Transverse colon (tissue), 4 donors: ENCODE measurements at regions not wholly inside any gene's neighbourhood (a gene's known extent, or its start where the extent isn't known, plus 50 kb on each side); places are given as distances from the start of the nearest gene placed in this dataset.

Source experiments
- DNase-seq: peaks from one replicate; pipeline ENCODE4 v3.0.0-alpha.2; 2019
- H3K27ac ChIP-seq, 4 donors: fragments of 200-600 bp; sonication (generic); 2 replicates each; pipeline ENCODE4 v1.5.1; 2016 to 2018; ENCODE audit warnings: inconsistent platforms in 4 of 4
- H3K27me3 ChIP-seq: fragments of 200-600 bp; sonication (generic); 2 replicates; pipeline ENCODE4 v1.5.1; 2017; ENCODE audit warnings: inconsistent platforms
- H3K36me3 ChIP-seq, 4 donors: fragments of 200-600 bp; sonication (generic); 2 replicates each; pipeline ENCODE4 v1.5.1; 2017 to 2019; ENCODE audit warnings: inconsistent platforms in 4 of 4
- H3K4me1 ChIP-seq, 4 donors: fragments of 200-600 bp; sonication (generic); 2 replicates each; pipeline ENCODE4 v1.5.1; 2017 to 2020; ENCODE audit warnings: inconsistent platforms in 4 of 4
- H3K4me3 ChIP-seq, 4 donors: fragments of 200-600 bp; sonication (generic); 1 replicate in 1 of 4; 2 replicates in 3 of 4; pipeline versions ENCODE4 v1.5.1 to v1.6.1; 2017 to 2019; ENCODE audit warnings: inconsistent platforms in 4 of 4
- H3K9me3 ChIP-seq, 2 donors: fragments of 200-600 bp; sonication (generic); 2 replicates each; pipeline ENCODE4 v1.5.1; 2017 to 2019; ENCODE audit warnings: inconsistent platforms in 2 of 2
- EP300 ChIP-seq: sonication (generic); formaldehyde crosslinking; IDR thresholded peaks from one replicate; pipeline ENCODE4 v1.6.1; 2017; ENCODE audit warnings: antibody characterized with exemption, low read depth
- POLR2A ChIP-seq: fragments of 450-650 bp; IDR thresholded peaks from one replicate; pipeline ENCODE4 v1.6.1; 2016; ENCODE audit warnings: antibody characterized with exemption, mild to moderate bottlenecking, moderate library complexity
- POLR2AphosphoS5 ChIP-seq, 3 donors: sonication (generic); formaldehyde crosslinking; IDR thresholded peaks; one replicate each; pipeline ENCODE4 v1.6.1; 2016; ENCODE audit warnings: antibody characterized with exemption in 3 of 3
- WGBS, 2 donors: methylation state at CpG; one replicate each; pipeline ENCODE4 v1.1.5; 2018; ENCODE audit warnings: low coverage in 1 of 2; 5-methylcytosine and 5-hydroxymethylcytosine counted together
- in situ Hi-C, 4 donors: fragments of 200-750 bp; cut with MboI; loops; one replicate each; pipeline versions ENCODE4 v1.15.0 to v1.15.1; 2017; ENCODE audit warnings: low sequenced_read_pairs in 3 of 4, low pct_ligation_motif_present in 1 of 4, low pct_unique_long_range_greater_than_20kb in 1 of 4
- intact Hi-C: fragments of 100-400 bp; cut with DNase I; formaldehyde crosslinking; loops from one replicate; pipeline ENCODE4 v1.15.1; 2023; ENCODE audit warnings: low total_unique reads
- TF ChIP-seq, protein P1 (sequence below), 5 experiments: fragments of 200-600 bp in 3 of 5; fragments of 450-650 bp in 2 of 5; sonication (generic) in 3 of 5; IDR thresholded peaks; 1 replicate in 2 of 5; 2 replicates in 3 of 5; pipeline ENCODE4 v1.5.1; 2016 to 2017; ENCODE audit warnings: antibody characterized with exemption in 5 of 5, inconsistent platforms in 3 of 5, mild to moderate bottlenecking in 2 of 5, moderate library complexity in 1 of 5

DNA sequence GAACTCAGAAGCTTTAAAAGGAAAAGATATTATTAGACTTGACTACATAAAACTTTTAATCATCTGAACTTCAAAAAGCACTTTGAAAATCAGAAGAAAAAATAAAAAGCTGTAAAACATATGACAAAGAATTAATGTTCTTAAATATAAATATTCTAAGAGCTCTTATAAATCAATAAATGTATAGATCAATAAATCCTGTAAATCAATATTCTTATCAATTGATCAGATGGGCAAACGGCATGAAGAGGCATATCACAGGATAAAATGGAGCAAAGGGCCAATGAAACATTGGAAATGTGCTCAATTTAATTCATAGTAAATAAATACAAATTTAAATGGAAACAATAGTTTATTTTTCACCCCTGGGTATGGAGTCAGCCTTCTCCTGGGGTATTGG, 66.1 kb upstream of the SMYD2 start:
- H3K27me3 ChIP-seq = peaks cover 18% of the 10 kb centered on the region
- no peak overlapping the region for H3K4me3 ChIP-seq
- 70 to 82% methylated on average over 1 of the region's 1 CpG for WGBS, 2 donors
- no peaks in the 10 kb centered on the region for H3K9me3 ChIP-seq
- H3K36me3 ChIP-seq = no peaks in the 10 kb centered on the region
- no peak for DNase-seq
- H3K27ac ChIP-seq = no peak overlapping the region
- intact Hi-C loops (loop anchor here (5.0 kb wide), 1 partner anchor 117 kb away; no protein-coding TSS in a partner anchor), in situ Hi-C loops (loop anchor here in 1 of 4 donors (25.0 kb wide), 1 partner anchor 372 kb away; no protein-coding TSS in a partner anchor)
- peaks cover 0 to 4% (median 3%) of the 10 kb centered on the region in 4 donors for H3K4me1 ChIP-seq
- TF ChIP-seq POLR2AphosphoS5 (IDR thresholded peaks at IDR 0.05) = no peak

DNA sequence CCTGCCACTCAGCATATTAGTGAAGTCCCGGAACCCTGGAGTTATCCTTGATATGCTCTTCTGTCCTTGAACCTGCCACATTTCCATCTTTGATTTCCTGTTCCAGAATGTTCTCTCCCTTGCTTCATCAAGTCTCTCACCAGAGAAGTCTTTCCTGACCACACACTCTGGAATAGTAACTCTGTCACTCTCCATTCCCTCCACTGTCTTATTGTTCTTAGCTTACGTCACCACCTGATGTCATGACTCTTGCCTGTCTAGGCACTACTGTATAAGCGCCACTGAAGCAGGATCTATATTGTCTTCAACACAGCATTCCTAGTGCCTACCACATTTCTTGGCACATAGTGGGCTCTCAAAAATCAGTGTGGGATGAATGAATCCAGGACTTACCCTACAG, 65.4 kb upstream of the SMYD2 start:
- no peak for DNase-seq
- peaks cover 20% of the 10 kb centered on the region for H3K27me3 ChIP-seq
- in situ Hi-C loops (loop anchor here in 1 of 4 donors (25.0 kb wide), 1 partner anchor 372 kb away; no protein-coding TSS in a partner anchor), intact Hi-C loops (no loop called here)
- no peaks in the 10 kb centered on the region for H3K36me3 ChIP-seq
- H3K4me1 ChIP-seq = peaks cover 0 to 4% (median 3%) of the 10 kb centered on the region in 4 donors
- WGBS, 2 donors = 91% methylated on average over 3 of the region's 3 CpGs; no CpG with 5 or more reads in 1 of the 2 donors
- no peak overlapping the region for H3K27ac ChIP-seq
- no peaks in the 10 kb centered on the region for H3K9me3 ChIP-seq
- no peak overlapping the region for H3K4me3 ChIP-seq
- TF ChIP-seq POLR2A (no peak), POLR2AphosphoS5 (IDR thresholded peaks at IDR 0.05) (no peak), EP300 (no peak)
- TF ChIP-seq, protein P1, sequence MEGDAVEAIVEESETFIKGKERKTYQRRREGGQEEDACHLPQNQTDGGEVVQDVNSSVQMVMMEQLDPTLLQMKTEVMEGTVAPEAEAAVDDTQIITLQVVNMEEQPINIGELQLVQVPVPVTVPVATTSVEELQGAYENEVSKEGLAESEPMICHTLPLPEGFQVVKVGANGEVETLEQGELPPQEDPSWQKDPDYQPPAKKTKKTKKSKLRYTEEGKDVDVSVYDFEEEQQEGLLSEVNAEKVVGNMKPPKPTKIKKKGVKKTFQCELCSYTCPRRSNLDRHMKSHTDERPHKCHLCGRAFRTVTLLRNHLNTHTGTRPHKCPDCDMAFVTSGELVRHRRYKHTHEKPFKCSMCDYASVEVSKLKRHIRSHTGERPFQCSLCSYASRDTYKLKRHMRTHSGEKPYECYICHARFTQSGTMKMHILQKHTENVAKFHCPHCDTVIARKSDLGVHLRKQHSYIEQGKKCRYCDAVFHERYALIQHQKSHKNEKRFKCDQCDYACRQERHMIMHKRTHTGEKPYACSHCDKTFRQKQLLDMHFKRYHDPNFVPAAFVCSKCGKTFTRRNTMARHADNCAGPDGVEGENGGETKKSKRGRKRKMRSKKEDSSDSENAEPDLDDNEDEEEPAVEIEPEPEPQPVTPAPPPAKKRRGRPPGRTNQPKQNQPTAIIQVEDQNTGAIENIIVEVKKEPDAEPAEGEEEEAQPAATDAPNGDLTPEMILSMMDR (IDR thresholded peaks at IDR 0.05) = no peak

GRCh38 chr1:214216021-214216420, 64.9 kb upstream of the SMYD2 start:
- TF ChIP-seq POLR2A (no peak), POLR2AphosphoS5 (IDR thresholded peaks at IDR 0.05) (no peak), EP300 (no peak)
- TF ChIP-seq, protein P1 (IDR thresholded peaks at IDR 0.05) = no peak
- in situ Hi-C loops (loop anchor here in 1 of 4 donors (25.0 kb wide), 1 partner anchor 371 kb away; no protein-coding TSS in a partner anchor), intact Hi-C loops (no loop called here)
- Histone ChIP-seq H3K27ac (no peak overlapping the region), H3K4me1 (peaks cover 0 to 4% (median 3%) of the 10 kb centered on the region in 4 donors), H3K4me3 (no peak overlapping the region), H3K9me3 (no peaks in the 10 kb centered on the region), H3K36me3 (no peaks in the 10 kb centered on the region), H3K27me3 (peaks cover 20% of the 10 kb centered on the region)
- 93 to 100% methylated on average over 1 of the region's 1 CpG for WGBS, 2 donors
- no peak for DNase-seq

DNA sequence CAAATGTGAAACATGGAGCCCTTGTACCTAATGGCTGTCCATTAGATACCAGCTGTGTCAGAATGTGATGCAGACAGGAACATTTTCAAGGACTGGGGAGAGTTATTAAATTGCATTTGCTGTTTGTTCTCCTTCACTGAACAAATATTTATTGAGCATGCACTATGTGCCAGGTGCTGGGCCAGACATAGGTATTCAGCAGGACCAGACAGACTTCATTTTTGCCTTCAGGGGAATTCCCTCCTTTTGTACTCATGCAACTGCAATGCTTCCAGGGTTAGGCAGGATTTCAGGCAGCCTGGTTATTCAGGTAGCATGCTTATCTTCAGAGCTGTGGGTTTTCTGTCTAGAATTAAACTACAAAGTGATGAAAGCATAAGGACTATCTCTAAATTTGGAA, 64.2 kb upstream of the SMYD2 start:
- TF ChIP-seq EP300 (no peak), POLR2A (no peak), POLR2AphosphoS5 (IDR thresholded peaks at IDR 0.05) (no peak)
- TF ChIP-seq, protein P1 (IDR thresholded peaks at IDR 0.05) = no peak
- DNase-seq = no peak
- Histone ChIP-seq H3K27me3 (peaks cover 20% of the 10 kb centered on the region), H3K4me1 (peaks cover 0 to 4% (median 3%) of the 10 kb centered on the region in 4 donors), H3K27ac (no peak overlapping the region), H3K9me3 (no peaks in the 10 kb centered on the region), H3K4me3 (no peak overlapping the region), H3K36me3 (no peaks in the 10 kb centered on the region)
- intact Hi-C loops (no loop called here), in situ Hi-C loops (loop anchor here in 1 of 4 donors (25.0 kb wide), 1 partner anchor 371 kb away; no protein-coding TSS in a partner anchor)

DNA sequence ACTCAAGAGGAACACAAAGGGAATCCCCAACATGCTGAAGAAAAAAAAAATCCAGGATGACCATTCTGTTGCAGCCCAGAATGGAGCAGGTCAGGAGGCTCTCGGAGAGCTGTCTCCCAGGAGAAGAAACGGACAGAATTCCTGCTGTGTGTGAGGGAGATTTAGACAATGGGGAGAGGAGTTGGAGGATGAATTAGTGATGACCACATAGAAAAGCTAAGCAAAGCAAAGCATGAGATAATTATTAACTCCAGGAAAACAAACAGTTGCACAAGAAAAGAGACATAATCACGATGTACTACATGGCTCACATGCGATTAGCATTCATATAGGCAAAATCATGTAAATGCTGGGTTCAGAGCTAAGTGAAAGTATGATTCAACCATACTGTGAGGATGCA, 61.1 kb upstream of the SMYD2 start:
- no peak for TF ChIP-seq POLR2AphosphoS5 (IDR thresholded peaks at IDR 0.05)
- TF ChIP-seq POLR2A = no peak
- no peak for TF ChIP-seq EP300
- TF ChIP-seq, protein P1 (IDR thresholded peaks at IDR 0.05) = no peak

More for the DNA sequence above, 61.1 kb upstream of the SMYD2 start:
- H3K27ac ChIP-seq = no peak overlapping the region
- 67 to 69% methylated on average over 4 of the region's 4 CpGs for WGBS, 2 donors
- no peaks in the 10 kb centered on the region for H3K9me3 ChIP-seq
- DNase-seq = no peak
- in situ Hi-C loops = loop anchor here in 1 of 4 donors (25.0 kb wide), 1 partner anchor 367 kb away; no protein-coding TSS in a partner anchor
- H3K36me3 ChIP-seq = no peaks in the 10 kb centered on the region
- intact Hi-C loops = no loop called here
- peaks cover 20% of the 10 kb centered on the region for H3K27me3 ChIP-seq
- peaks cover 0 to 8% (median 0%) of the 10 kb centered on the region in 4 donors for H3K4me1 ChIP-seq
- no peak overlapping the region for H3K4me3 ChIP-seq
